GM18858 (cell line): ENCODE measurements at regions not wholly inside any gene's neighbourhood (a gene's known extent, or its start where the extent isn't known, plus 50 kb on each side); places are given as distances from the start of the nearest gene placed in this dataset.
A peak's percentile ranks its signal among the peaks of the same experiment; 100 is the strongest.
"Not testable (repeated sequence)": the region's sequence is repeated elsewhere in the genome, so short reads cannot be mapped to it uniquely, and the experiment has no call there.

Experiments used
- ATAC-seq: cut with Tn5 transposase; IDR thresholded peaks from one replicate; pipeline ENCODE4 v1.9.1; 2021; ENCODE audit not compliant: unreplicated experiment

- ATAC-seq: not testable (repeated sequence)
Measured at GRCh38 chr2:87500951-87501350, 246.9 kb upstream of the PLGLB2 start.

GRCh38 chr2:87502948-87503347, 244.9 kb upstream of the PLGLB2 start:
- not testable (repeated sequence) for ATAC-seq

DNA sequence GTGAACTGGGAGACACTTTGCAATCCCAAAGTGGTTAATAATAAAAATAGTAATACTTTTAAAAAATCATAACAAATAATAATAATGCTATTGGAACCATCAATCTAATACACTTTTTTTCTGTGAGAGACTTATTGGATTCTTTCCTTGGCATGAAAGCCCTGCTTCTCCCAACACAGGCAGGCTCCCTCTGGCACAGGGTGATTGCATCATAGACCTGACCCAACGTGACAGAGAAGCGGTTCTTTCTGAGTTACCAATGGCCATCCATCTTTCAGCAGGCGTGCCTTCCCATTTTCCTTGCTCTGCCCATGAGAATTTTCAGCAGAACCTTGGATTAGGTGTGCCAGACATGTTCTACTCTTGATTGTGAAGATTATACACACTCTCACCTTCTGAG, 242.6 kb upstream of the PLGLB2 start:
- ATAC-seq: not testable (repeated sequence)

- ATAC-seq: not testable (repeated sequence)
Measured at GRCh38 chr2:87505909-87506308, 242.0 kb upstream of the PLGLB2 start.

- ATAC-seq: not testable (repeated sequence)
Measured at GRCh38 chr2:87507378-87508348, 240.2 kb upstream of the PLGLB2 start.

- ATAC-seq: not testable (repeated sequence)
Measured at GRCh38 chr2:87511195-87511778, 236.6 kb upstream of the PLGLB2 start.

DNA sequence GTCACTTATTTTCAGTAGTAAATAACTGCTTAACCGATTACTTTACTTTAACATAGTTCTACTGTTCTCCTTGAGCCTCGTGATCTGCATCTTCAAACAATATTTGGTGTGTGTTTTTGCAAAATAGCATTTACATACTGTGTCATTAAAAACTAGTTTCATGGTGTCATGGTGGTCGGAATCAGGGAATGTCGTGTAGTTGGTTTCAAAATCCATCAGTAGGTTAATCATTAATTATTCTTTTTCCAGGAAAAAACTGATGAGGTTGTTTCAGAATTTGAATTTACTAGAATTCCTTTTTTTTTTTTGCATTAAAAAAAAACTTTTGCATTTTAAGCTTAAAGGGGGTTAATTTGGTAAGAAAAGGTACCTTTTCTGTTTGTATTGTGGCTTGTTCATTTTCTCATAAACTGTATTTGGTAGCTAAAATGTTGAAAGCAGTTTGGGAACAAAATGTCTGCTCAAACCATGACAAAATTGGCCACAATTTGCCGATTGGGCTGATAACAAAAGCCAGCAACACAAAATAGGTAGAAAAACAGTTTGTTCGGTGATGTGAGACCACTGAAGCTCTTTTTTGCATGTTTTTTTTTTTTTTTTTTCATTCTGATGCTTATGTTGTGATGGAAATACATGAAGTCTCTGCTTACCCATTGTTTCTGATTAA, 234.9 kb upstream of the PLGLB2 start:
- ATAC-seq: not testable (repeated sequence)

DNA sequence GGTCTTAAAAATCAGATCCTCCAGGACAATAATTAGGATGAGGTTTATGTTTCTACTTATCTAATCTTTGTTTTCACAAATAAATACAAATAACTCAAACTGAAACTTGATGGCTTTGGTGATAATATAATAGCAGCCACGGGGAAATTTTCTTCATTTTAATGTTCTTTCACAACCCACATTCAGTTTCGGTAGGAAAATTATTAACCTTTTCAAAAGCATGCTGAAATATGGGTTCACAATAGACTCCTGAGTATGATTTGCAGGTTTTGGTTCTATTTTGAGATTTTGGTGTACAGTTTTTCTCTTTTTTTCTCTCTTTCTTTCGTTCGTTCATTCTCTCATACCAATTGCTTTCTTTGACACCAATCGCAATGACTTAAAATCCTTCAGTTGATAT, 233.9 kb upstream of the PLGLB2 start:
- ATAC-seq: peak; percentile 75

DNA sequence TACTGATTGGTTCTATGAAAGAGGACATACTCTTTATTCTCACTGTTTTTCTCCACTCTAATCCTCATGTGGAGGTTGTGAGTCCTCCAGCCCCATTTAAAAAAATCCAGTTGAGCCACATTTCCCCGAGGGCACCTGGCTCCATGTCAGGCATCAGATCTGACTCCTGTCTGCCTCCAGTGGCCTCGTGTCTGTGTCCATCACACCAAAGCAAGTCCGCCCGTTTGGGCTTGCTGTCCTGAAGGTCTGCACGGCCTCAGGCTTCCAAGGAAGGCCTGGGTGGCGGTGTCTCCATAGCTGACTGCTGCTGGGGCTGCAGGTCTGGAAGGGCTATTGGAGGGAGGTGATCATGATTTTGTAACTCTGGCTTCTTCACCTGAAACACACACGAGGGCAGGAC, 233.4 kb upstream of the PLGLB2 start:
- ATAC-seq: not testable (repeated sequence)

DNA sequence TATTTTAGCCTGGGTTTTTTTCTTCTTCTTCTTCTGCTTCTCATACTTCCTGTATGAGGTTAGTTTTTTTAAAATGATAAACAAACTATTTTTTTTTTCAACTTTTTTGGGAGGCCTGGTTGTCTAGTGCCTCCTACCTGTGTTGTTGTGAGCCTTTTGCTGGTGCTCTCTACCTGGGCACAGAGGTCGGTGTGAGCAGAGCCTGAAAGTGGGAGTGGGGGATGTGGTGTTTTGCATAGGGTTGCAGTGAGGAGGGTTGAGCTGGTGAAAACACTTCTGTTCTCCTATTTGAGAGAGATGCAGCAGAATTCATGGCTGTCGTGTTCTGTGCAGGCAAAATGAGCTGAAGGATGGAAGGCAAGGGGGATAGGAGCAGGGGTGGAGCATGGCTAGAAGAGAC, 232.7 kb upstream of the PLGLB2 start:
- ATAC-seq: not testable (repeated sequence)

DNA sequence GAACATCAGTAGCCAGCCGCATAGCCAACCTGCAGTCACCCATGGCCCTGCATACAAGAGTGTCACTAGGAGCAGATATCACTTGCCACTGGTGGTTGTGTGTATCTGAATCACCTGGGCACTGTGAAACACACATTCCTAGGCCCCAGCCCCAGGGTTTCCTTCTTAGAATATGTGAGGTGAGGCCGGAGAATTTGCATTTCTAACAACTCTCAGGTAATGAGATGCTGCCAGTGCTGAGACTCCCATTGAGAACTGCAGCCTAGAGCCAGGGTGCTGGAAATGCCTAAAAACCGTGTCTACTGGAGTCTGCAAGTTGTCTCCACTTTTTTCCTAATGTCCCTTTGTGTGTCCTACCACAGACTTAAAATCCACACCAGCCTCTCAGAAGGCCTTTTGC, 232.0 kb upstream of the PLGLB2 start:
- ATAC-seq: not testable (repeated sequence)

GRCh38 chr2:87516369-87516967, 231.4 kb upstream of the PLGLB2 start:
- ATAC-seq: not testable (repeated sequence)

DNA sequence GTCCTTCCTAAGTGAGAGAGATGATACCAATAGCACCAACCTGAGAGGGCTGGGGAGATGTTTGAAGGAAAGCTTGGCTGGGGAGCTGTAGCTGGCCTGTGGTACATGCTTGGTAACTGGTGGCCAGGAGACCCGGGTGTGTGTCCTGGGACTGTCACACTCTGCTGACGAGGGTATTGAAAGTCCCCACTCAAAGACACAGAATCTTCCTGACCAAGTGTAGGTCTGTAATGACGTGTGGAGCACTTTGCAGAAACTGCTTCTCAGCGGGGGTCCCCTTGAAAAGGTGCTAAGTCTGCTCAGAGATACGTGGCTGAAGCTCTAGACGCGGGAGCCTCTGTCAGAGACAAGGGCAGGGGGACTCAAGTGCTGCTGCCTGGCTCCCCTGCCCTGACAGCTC, 230.4 kb upstream of the PLGLB2 start:
- not testable (repeated sequence) for ATAC-seq

- ATAC-seq: not testable (repeated sequence)
Measured at GRCh38 chr2:87518066-87518465, 229.8 kb upstream of the PLGLB2 start.

GRCh38 chr2:87518547-87518946, 229.3 kb upstream of the PLGLB2 start:
- ATAC-seq: not testable (repeated sequence)

GRCh38 chr2:87519158-87520011, 228.5 kb upstream of the PLGLB2 start:
- not testable (repeated sequence) for ATAC-seq

DNA sequence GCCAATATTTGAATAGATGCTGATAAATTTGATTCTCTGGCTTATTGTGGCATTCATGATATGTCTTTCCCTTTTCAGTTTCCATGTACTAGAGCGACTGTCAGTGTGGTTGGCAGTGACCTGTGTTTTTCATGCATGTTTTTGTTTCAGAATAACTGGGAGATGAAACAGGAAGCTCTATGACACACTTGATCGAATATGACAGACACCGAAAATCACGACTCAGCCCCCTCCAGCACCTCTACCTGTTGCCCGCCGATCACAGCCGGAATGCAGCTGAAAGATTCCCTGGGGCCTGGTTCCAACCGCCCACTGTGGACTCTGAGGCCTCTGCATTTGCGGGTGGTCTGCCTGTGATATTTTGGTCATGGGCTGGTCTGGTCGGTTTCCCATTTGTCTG, 226.8 kb upstream of the PLGLB2 start:
- ATAC-seq: peak; percentile 43

- ATAC-seq: not testable (repeated sequence)
Measured at GRCh38 chr2:87521489-87521888, 226.4 kb upstream of the PLGLB2 start.

DNA sequence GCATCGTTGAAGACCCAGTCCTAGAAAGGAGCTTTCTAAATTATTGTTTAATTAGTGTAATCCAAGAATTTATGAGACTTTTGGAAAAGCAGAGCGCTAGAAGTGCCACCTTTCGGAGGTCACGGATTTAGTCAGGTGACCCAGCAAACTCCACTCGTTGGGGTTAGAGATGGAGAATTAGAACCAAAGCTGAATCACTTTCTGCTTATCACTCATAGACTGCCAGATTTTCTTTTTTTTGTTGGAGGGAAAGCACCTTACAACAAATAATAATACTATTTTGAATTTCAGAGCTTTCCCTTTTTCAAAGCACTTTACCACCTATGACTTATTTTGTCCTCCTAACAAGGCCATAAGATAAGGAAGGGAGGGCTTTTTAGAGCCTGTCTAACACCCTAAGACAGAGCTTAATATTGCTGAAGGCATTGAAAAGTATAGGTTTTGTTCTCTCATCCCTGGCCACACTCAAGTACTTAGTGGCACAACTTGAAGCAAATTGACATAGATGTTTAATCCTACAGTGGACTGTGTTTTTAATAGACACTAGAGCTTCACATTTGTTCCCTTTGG, 223.2 kb upstream of the PLGLB2 start:
- ATAC-seq: not testable (repeated sequence)

DNA sequence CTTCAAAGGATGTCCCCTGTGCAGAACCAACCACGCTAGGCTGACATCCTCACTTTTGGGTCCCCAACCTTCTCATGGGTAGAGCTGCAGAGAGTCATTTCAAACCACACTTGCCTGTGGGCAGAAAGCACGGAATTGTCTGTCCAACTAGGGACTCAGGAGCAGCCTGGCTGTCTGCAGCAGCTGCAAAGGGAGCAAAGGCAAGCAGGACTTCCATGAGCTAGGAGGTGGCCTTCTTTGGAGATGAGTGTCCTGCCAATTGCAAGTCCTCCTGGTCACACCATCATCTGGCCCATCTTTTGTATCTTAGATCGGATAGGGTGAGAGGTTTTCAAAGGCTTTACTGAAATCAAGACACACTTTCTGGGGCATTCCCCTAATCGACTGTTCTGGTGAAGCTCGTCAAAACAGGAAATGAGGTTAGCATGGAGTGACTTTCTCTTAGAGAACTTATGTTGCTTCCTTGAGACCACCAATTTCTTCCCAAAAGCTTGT, 222.3 kb upstream of the PLGLB2 start:
- ATAC-seq: not testable (repeated sequence)
